Trophoblast cell (in vitro differentiated cells and primary cell): ENCODE measurements at regions not wholly inside any gene's neighbourhood (a gene's known extent, or its start where the extent isn't known, plus 50 kb on each side); places are given as distances from the start of the nearest gene placed in this dataset.
A peak's percentile ranks its signal among the peaks of the same experiment; 100 is the strongest.

Experiments used
- DNase-seq, 2 donors: peaks; one replicate each; pipeline ENCODE4 v3.0.0-alpha.2; 2016
- H2AFZ ChIP-seq: 2 replicates; pipeline ENCODE4 v1.6.1; 2013; ENCODE audit warnings: low read length, moderate library complexity, mild to moderate bottlenecking; ENCODE audit not compliant: insufficient read depth, poor library complexity
- H2AK5ac ChIP-seq: 2 replicates; pipeline ENCODE4 v1.6.1; 2013; ENCODE audit warnings: mild to moderate bottlenecking, low read length
- H2BK120ac ChIP-seq: 2 replicates; pipeline ENCODE4 v1.6.1; 2013; ENCODE audit warnings: low read length, mild to moderate bottlenecking, moderate library complexity; ENCODE audit not compliant: insufficient read depth, poor library complexity
- H2BK12ac ChIP-seq: 2 replicates; pipeline ENCODE4 v1.6.1; 2013; ENCODE audit warnings: mild to moderate bottlenecking, low read length, moderate library complexity
- H2BK5ac ChIP-seq: 2 replicates; pipeline ENCODE4 v1.6.1; 2013; ENCODE audit warnings: low read length, low read depth, moderate library complexity, mild to moderate bottlenecking; ENCODE audit not compliant: poor library complexity
- H3K14ac ChIP-seq: 2 replicates; pipeline ENCODE4 v1.6.1; 2013; ENCODE audit warnings: mild to moderate bottlenecking, low read length
- H3K18ac ChIP-seq: 2 replicates; pipeline ENCODE4 v1.6.1; 2013; ENCODE audit warnings: mild to moderate bottlenecking, low read length
- H3K23ac ChIP-seq: 2 replicates; pipeline ENCODE4 v1.6.1; 2013; ENCODE audit warnings: low read length
- H3K27ac ChIP-seq: 2 replicates; pipeline ENCODE4 v1.5.1; 2013; ENCODE audit warnings: low read depth, mild to moderate bottlenecking, inconsistent platforms, low read length, moderate library complexity
- H3K27me3 ChIP-seq: 2 replicates; pipeline ENCODE4 v1.6.1; 2013; ENCODE audit warnings: inconsistent platforms, mild to moderate bottlenecking, low read length, moderate library complexity; ENCODE audit not compliant: insufficient read depth
- H3K36me3 ChIP-seq, 2 experiments: 1 replicate in 1 of 2; 2 replicates in 1 of 2; pipeline ENCODE4 v1.6.1; 2013; ENCODE audit warnings: low read length in 2 of 2, mild to moderate bottlenecking in 2 of 2, moderate library complexity in 1 of 2; ENCODE audit not compliant: insufficient read depth in 2 of 2, control insufficient read depth in 1 of 2
- H3K4ac ChIP-seq: 2 replicates; pipeline ENCODE4 v1.6.1; 2013; ENCODE audit warnings: low read depth, mild to moderate bottlenecking, low read length, moderate library complexity
- H3K4me1 ChIP-seq, 2 experiments: 1 replicate in 1 of 2; 2 replicates in 1 of 2; pipeline ENCODE4 v1.6.1; 2013; ENCODE audit warnings: low read length in 2 of 2, mild to moderate bottlenecking in 2 of 2, moderate library complexity in 1 of 2; ENCODE audit not compliant: insufficient read depth in 2 of 2, control insufficient read depth in 1 of 2
- H3K4me2 ChIP-seq: 2 replicates; pipeline ENCODE4 v1.6.1; 2013; ENCODE audit warnings: inconsistent platforms, mild to moderate bottlenecking, low read length, moderate library complexity
- H3K4me3 ChIP-seq: 2 replicates; pipeline ENCODE4 v1.5.1; 2013; ENCODE audit warnings: mild to moderate bottlenecking, low read depth, low read length, inconsistent platforms
- H3K79me1 ChIP-seq: one replicate; pipeline ENCODE4 v1.6.1; 2013; ENCODE audit warnings: low read length
- H3K79me2 ChIP-seq: 2 replicates; pipeline ENCODE4 v1.6.1; 2013; ENCODE audit warnings: low read length, mild to moderate bottlenecking; ENCODE audit not compliant: control insufficient read depth, insufficient read depth, poor library complexity
- H3K9ac ChIP-seq: 2 replicates; pipeline ENCODE4 v1.6.1; 2013; ENCODE audit warnings: mild to moderate bottlenecking, low read length
- H3K9me3 ChIP-seq: 2 replicates; pipeline ENCODE4 v1.6.1; 2013; ENCODE audit warnings: low read depth, mild to moderate bottlenecking, control low read depth, inconsistent platforms, low read length; ENCODE audit not compliant: insufficient read depth
- H4K12ac ChIP-seq: 2 replicates; pipeline ENCODE4 v1.6.1; 2013; ENCODE audit warnings: low read depth, mild to moderate bottlenecking, low read length, moderate library complexity
- H4K8ac ChIP-seq: 2 replicates; pipeline ENCODE4 v1.6.1; 2013; ENCODE audit warnings: low read depth, mild to moderate bottlenecking, low read length, moderate library complexity
- H4K91ac ChIP-seq: one replicate; pipeline ENCODE4 v1.6.1; 2013; ENCODE audit warnings: low read depth, mild to moderate bottlenecking, low read length, moderate library complexity
- WGBS: extraction: QIAGEN DNeasy Blood & Tissue Kit; methylation state at CpG from one replicate; pipeline ENCODE4 v1.1.7; 2013; ENCODE audit warnings: missing lambda C conversion rate; ENCODE audit not compliant: insufficient read length, insufficient coverage; ENCODE audit errors: extremely low coverage; 5-methylcytosine and 5-hydroxymethylcytosine counted together

DNA sequence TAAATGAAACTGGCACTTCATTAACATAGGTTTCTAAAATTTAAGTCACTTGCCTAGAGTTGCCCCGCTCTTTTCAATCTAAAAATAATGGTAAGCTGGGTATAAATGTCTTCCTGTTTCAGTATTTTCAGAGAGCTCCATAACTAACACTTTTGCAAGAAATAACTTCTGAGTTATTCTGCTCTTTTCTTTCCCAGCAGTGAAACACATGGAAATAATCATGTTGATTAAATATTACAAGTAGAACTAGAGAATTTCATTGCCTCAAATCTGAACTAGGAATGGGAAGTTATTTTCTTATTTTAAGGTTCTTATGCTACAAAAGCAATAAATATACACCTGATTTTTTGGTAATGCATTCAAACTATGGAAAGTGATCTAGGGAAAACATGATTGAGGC lies 257.4 kb downstream of the IKZF2 start:
- Histone ChIP-seq H3K23ac (no peak overlapping the region), H3K36me3 (no peaks in the 10 kb centered on the region), H3K9me3 (no peaks in the 10 kb centered on the region), H3K27ac (no peak overlapping the region), H2BK5ac (no peak overlapping the region), H3K14ac (no peak overlapping the region), H2AFZ (no peak overlapping the region), H3K4me1 (no peaks in the 10 kb centered on the region), H4K8ac (no peak overlapping the region), H4K91ac (no peak overlapping the region), H3K4ac (no peak overlapping the region), H3K18ac (no peak overlapping the region), H3K4me2 (no peak overlapping the region), H4K12ac (no peak overlapping the region), H3K27me3 (no peaks in the 10 kb centered on the region), H3K4me3 (no peak overlapping the region), H3K9ac (no peak overlapping the region), H3K79me1 (no peaks in the 10 kb centered on the region), H2BK120ac (no peak overlapping the region), H2BK12ac (no peak overlapping the region), H2AK5ac (no peak overlapping the region), H3K79me2 (no peaks in the 10 kb centered on the region)
- no CpG with 5 or more reads among the region's 1 CpG for WGBS
- no peak for DNase-seq

DNA sequence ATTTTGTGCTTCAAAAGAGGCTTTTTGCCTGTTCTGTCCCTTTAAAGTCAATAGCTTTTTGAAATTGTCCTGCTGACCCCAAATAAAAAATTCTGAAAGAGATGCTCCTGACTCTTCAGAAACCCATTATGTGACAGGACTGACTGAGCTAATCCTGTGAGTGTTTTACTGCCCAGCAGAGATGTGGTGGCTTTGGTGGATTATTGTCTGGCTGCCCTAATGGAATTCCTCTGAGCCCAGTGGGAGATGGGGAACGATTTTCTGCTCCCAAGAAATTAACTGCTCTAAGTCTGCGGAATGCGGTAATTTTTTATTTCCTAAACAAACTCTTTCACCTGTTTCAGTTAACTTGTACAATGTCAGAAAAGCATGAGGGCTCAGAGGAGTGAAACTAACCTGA lies 258.2 kb downstream of the IKZF2 start:
- Histone ChIP-seq H3K18ac (no peak overlapping the region), H3K27me3 (no peaks in the 10 kb centered on the region), H3K14ac (no peak overlapping the region), H2AFZ (no peak overlapping the region), H4K91ac (no peak overlapping the region), H3K27ac (no peak overlapping the region), H3K9me3 (no peaks in the 10 kb centered on the region), H3K79me2 (no peaks in the 10 kb centered on the region), H3K4me3 (no peak overlapping the region), H3K4me1 (no peaks in the 10 kb centered on the region), H4K8ac (no peak overlapping the region), H3K36me3 (no peaks in the 10 kb centered on the region), H2AK5ac (no peak overlapping the region), H4K12ac (no peak overlapping the region), H3K23ac (no peak overlapping the region), H2BK5ac (no peak overlapping the region), H3K4ac (no peak overlapping the region), H2BK120ac (no peak overlapping the region), H3K9ac (no peak overlapping the region), H3K4me2 (no peak overlapping the region), H3K79me1 (no peaks in the 10 kb centered on the region), H2BK12ac (no peak overlapping the region)
- no CpG with 5 or more reads among the region's 3 CpGs for WGBS
- DNase-seq = no peak

DNA sequence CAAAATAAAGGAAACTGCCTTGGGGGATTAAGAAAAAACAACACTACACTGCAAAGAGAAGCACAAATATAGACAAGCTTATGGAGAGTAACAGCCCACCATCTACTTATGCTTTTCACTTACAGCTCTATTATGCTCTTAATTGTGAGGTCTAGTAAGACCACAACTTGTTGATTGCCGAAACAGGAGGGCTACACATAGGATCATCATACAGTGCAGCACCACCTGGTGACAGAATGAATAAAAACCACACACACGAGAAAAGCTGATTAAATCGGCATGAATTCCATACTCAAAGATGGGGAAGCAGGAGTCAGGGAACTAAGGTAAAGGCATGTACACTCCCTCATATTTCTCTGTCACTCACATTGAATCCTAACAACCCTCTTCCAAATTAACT lies 259.2 kb downstream of the IKZF2 start:
- no peak overlapping the region for H2BK5ac ChIP-seq
- H4K91ac ChIP-seq = no peak overlapping the region
- H3K4ac ChIP-seq = no peak overlapping the region
- H3K18ac ChIP-seq = no peak overlapping the region
- no peaks in the 10 kb centered on the region for H3K79me2 ChIP-seq
- no peak overlapping the region for H3K14ac ChIP-seq
- no peak overlapping the region for H3K9ac ChIP-seq
- H3K36me3 ChIP-seq = no peaks in the 10 kb centered on the region
- H3K9me3 ChIP-seq = no peaks in the 10 kb centered on the region
- no peak overlapping the region for H4K12ac ChIP-seq
- no peak overlapping the region for H3K27ac ChIP-seq
- no peak overlapping the region for H2AFZ ChIP-seq
- no peak overlapping the region for H2BK12ac ChIP-seq
- WGBS = no CpG with 5 or more reads among the region's 3 CpGs
- H3K79me1 ChIP-seq = no peaks in the 10 kb centered on the region
- no peak overlapping the region for H2BK120ac ChIP-seq
- no peak overlapping the region for H3K4me3 ChIP-seq
- no peak overlapping the region for H2AK5ac ChIP-seq
- no peak overlapping the region for H4K8ac ChIP-seq
- no peaks in the 10 kb centered on the region for H3K27me3 ChIP-seq
- H3K23ac ChIP-seq = no peak overlapping the region
- H3K4me1 ChIP-seq = no peaks in the 10 kb centered on the region
- DNase-seq = peak; percentile 38 to 63
- H3K4me2 ChIP-seq = no peak overlapping the region

DNA sequence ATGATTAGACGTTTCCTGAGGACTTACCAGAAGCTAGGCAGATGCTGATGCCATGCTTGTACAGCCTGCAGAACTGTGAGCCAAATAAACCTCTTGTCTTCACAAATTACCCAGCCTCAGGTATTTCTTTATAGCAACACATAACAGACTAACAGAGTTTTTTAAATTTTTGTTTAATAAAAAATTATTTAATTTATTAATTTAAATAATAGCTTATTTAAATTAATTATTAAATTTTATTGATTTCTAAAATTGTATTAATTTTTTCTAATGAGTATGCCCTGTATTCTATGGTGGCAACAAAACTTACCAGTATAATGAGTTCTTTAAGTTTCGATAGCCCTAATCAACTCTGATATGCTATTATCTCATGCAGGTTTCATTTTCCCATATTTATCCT lies 259.8 kb downstream of the IKZF2 start:
- WGBS = no CpG with 5 or more reads among the region's 2 CpGs
- H4K8ac ChIP-seq = no peak overlapping the region
- H3K9ac ChIP-seq = no peak overlapping the region
- H2BK12ac ChIP-seq = no peak overlapping the region
- H3K27me3 ChIP-seq = no peaks in the 10 kb centered on the region
- H3K79me1 ChIP-seq = no peaks in the 10 kb centered on the region
- H3K4ac ChIP-seq = no peak overlapping the region
- no peak overlapping the region for H2BK120ac ChIP-seq
- H3K79me2 ChIP-seq = no peaks in the 10 kb centered on the region
- H3K27ac ChIP-seq = no peak overlapping the region
- no peak overlapping the region for H2BK5ac ChIP-seq
- H2AFZ ChIP-seq = no peak overlapping the region
- no peaks in the 10 kb centered on the region for H3K36me3 ChIP-seq
- no peak overlapping the region for H4K12ac ChIP-seq
- no peak overlapping the region for H2AK5ac ChIP-seq
- no peak for DNase-seq
- no peaks in the 10 kb centered on the region for H3K9me3 ChIP-seq
- H3K18ac ChIP-seq = no peak overlapping the region
- H3K4me2 ChIP-seq = no peak overlapping the region
- no peak overlapping the region for H3K14ac ChIP-seq
- no peak overlapping the region for H3K4me3 ChIP-seq
- H3K23ac ChIP-seq = no peak overlapping the region
- H3K4me1 ChIP-seq = no peaks in the 10 kb centered on the region
- no peak overlapping the region for H4K91ac ChIP-seq
